PC-3 (cell line): ENCODE measurements at regions not wholly inside any gene's neighbourhood (a gene's known extent, or its start where the extent isn't known, plus 50 kb on each side); places are given as distances from the start of the nearest gene placed in this dataset.

Source experiments
- ATAC-seq: fragments of 200-7000 bp; cut with Tn5 transposase; 2 replicates; pipeline ENCODE4 v1.9.1; 2020; ENCODE audit warnings: mild to moderate bottlenecking, moderate library complexity
- BruUV-seq: library from RNA; stranded (reverse); fragments of 400-500 nt; replicated peaks from 2 replicates; lab custom pipeline; 2021; lab: Mats Ljungman, UMichigan
- CTCF ChIA-PET: fragments of 300-600 bp; sonication (Branson Sonifier 250); formaldehyde crosslinking; loops from one replicate; lab custom pipeline; 2022; ENCODE audit warnings: antibody characterized with exemption; lab: Charles Lee
- POLR2A ChIA-PET: fragments of 300-600 bp; sonication (Branson Sonifier 250); formaldehyde crosslinking; loops from one replicate; lab custom pipeline; 2022; ENCODE audit warnings: antibody characterized with exemption; ENCODE audit not compliant: unreplicated experiment; lab: Charles Lee
- DNase-seq: peaks from one replicate; pipeline ENCODE4 v3.0.0-alpha.2; 2015
- H2AFZ ChIP-seq: fragments of 300-600 bp; sonication (generic); 2 replicates; pipeline ENCODE4 v1.6.0; 2016; ENCODE audit warnings: antibody characterized with exemption, low read length
- H3F3A ChIP-seq: fragments of 300-600 bp; sonication (generic); one replicate; pipeline ENCODE4 v1.6.0; 2017; ENCODE audit warnings: antibody characterized with exemption, low read length, control low read depth, mild to moderate bottlenecking; ENCODE audit not compliant: unreplicated experiment
- H3K27ac ChIP-seq: fragments of 300-600 bp; sonication (generic); 2 replicates; pipeline ENCODE4 v1.5.1; 2016; ENCODE audit warnings: mild to moderate bottlenecking, low read length
- H3K27me3 ChIP-seq: fragments of 300-600 bp; sonication (generic); 2 replicates; pipeline ENCODE4 v1.6.1; 2016; ENCODE audit warnings: low read length, mixed read lengths
- H3K36me3 ChIP-seq: fragments of 300-600 bp; sonication (generic); 2 replicates; pipeline ENCODE4 v1.6.1; 2016; ENCODE audit warnings: low read depth, mixed run types, low read length, mixed read lengths
- H3K4me1 ChIP-seq: fragments of 300-600 bp; sonication (generic); 2 replicates; pipeline ENCODE4 v1.5.1; 2016; ENCODE audit warnings: low read length; ENCODE audit not compliant: insufficient read depth
- H3K4me2 ChIP-seq: fragments of 300-600 bp; sonication (generic); 2 replicates; pipeline ENCODE4 v1.6.0; 2016; ENCODE audit warnings: low read length
- H3K4me3 ChIP-seq: fragments of 300-600 bp; sonication (generic); 2 replicates; pipeline ENCODE4 v1.5.1; 2016; ENCODE audit warnings: mild to moderate bottlenecking, low read length, mixed read lengths
- H3K79me2 ChIP-seq: fragments of 300-600 bp; sonication (generic); 2 replicates; pipeline ENCODE4 v1.6.1; 2017; ENCODE audit warnings: low read length, mixed read lengths
- H3K9ac ChIP-seq: fragments of 300-600 bp; sonication (generic); 2 replicates; pipeline ENCODE4 v1.6.0; 2016; ENCODE audit warnings: mild to moderate bottlenecking, low read length
- H3K9me2 ChIP-seq: fragments of 300-600 bp; sonication (generic); replicated peaks from 2 replicates; pipeline ENCODE4 v1.6.1; 2016; ENCODE audit warnings: mixed run types, low read length, mixed read lengths
- H3K9me3 ChIP-seq: fragments of 300-600 bp; sonication (generic); 2 replicates; pipeline ENCODE4 v1.6.1; 2016; ENCODE audit warnings: low read length, mixed read lengths
- H4K20me1 ChIP-seq: fragments of 300-600 bp; sonication (generic); 2 replicates; pipeline ENCODE4 v1.6.1; 2016; ENCODE audit warnings: low read length, mixed read lengths
- EZH2 ChIP-seq: fragments of 300-600 bp; sonication (generic); IDR thresholded peaks from one replicate; pipeline ENCODE4 v1.6.1; 2017; ENCODE audit warnings: antibody characterized with exemption, mild to moderate bottlenecking, low read length; ENCODE audit not compliant: unreplicated experiment
- EZH2phosphoT487 ChIP-seq: fragments of 300-600 bp; sonication (generic); IDR thresholded peaks from 2 replicates; pipeline ENCODE4 v1.6.1; 2018; ENCODE audit warnings: mild to moderate bottlenecking, antibody characterized with exemption, low read length, borderline replicate concordance
- intact Hi-C: fragments of 100-400 bp; cut with micrococcal nuclease; formaldehyde crosslinking; loops from 2 replicates; pipeline ENCODE4 v1.9.0; 2023
- TF ChIP-seq, protein P1 (sequence below): fragments of 300-600 bp; sonication (generic); conservative IDR thresholded peaks from 2 replicates; pipeline ENCODE4 v1.5.1; 2017; ENCODE audit warnings: antibody characterized with exemption, low read depth, mild to moderate bottlenecking, low read length

DNA sequence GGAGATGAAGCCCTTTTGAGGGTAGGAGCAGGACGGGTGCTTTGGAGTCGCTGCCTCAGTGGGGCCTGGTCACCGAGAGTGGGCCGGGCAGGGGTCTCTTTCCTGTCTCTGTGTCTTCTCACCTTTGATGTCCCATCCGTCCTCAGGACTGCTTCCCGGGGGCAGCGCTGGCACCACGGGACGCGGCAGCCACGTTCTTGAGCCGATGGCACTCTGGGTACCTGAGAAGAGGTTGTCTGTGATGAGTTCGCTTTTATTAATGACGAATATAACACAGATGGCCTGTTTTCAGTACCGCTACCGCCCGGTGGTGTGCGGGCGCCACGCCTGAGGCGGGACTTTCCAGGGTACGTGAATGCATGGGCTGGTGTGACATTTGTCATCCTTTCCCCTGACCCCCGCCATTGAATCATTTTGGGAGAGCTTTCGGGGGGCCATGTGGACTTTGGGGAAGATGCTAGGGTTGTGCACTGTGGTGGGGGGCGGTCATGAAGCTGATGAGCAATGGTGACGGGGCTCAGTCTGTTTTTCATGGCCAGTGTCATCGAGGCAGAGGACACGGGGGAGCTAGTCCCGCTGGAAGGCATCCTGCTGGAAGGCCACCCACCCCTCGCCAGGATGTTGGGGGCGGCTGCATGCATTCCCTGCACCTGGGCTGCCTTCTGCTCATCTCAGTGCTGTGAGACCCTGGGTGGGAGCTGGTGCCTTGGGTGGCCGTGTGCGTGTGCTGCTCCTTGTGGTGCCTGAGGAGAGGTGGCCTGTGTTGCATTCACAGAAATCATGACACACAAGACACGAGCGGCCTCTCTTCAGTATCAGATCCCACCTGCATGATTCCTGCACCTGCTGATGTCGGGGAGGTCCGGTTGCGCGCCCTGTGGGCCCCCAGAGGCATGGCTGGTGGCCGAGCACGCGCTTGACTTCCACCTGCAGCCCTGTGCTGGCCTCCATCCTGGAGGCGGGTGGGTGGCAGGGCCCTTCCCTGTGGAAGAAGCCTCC is 162.5 kb upstream of the RTL1 start:
- no peak for ATAC-seq
- TF ChIP-seq, protein P1, sequence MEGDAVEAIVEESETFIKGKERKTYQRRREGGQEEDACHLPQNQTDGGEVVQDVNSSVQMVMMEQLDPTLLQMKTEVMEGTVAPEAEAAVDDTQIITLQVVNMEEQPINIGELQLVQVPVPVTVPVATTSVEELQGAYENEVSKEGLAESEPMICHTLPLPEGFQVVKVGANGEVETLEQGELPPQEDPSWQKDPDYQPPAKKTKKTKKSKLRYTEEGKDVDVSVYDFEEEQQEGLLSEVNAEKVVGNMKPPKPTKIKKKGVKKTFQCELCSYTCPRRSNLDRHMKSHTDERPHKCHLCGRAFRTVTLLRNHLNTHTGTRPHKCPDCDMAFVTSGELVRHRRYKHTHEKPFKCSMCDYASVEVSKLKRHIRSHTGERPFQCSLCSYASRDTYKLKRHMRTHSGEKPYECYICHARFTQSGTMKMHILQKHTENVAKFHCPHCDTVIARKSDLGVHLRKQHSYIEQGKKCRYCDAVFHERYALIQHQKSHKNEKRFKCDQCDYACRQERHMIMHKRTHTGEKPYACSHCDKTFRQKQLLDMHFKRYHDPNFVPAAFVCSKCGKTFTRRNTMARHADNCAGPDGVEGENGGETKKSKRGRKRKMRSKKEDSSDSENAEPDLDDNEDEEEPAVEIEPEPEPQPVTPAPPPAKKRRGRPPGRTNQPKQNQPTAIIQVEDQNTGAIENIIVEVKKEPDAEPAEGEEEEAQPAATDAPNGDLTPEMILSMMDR, result no peak
- Histone ChIP-seq H3K9me3 (no peaks in the 10 kb centered on the region), H3K27me3 (no peaks in the 10 kb centered on the region), H3K36me3 (no peaks in the 10 kb centered on the region), H3F3A (no peaks in the 10 kb centered on the region), H2AFZ (no peak overlapping the region), H3K27ac (no peak overlapping the region), H3K9ac (no peak overlapping the region), H3K9me2 (no peaks in the 10 kb centered on the region), H4K20me1 (no peaks in the 10 kb centered on the region), H3K79me2 (no peaks in the 10 kb centered on the region), H3K4me3 (no peak overlapping the region), H3K4me1 (no peaks in the 10 kb centered on the region), H3K4me2 (no peak overlapping the region)
- no TSS peak for BruUV-seq
- POLR2A ChIA-PET, result no interaction called here
- CTCF ChIA-PET, result no interaction called here
- DNase-seq, result no peak
- intact Hi-C loops, result no loop called here

DNA sequence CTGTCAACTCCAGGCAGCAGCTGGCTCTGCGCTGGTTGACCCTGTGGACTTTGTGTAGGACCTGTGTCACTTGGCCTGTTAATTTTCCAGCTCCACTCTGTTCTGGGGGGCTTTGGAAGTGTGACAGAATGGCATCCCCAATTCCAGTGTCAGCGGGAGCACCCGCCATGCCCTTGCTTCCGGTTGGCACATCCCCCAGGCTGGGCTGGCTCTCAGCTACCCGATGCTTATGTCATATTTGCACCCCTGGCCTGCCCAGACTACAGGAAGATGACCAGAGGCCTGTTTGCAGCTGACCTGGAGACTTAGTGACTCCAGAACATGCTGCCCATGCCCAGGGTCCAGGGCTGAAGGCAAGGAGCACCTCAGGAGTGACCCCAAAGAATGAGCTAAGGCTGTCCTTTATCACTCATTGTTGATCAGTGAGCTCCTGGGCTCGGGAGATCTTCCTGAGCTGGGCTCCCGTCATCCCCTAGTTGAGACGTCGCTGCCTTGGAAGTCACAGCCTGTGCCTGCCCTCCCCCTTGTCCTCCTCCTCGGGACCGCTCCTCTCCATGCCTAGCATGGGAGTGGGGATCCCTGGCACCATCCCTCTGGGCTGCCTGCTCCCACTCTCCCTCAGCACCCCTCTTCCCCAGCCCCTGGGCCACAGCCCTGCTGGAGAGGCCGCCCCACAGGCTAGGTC is 163.4 kb upstream of the RTL1 start:
- TF ChIP-seq EZH2 (no peak), EZH2phosphoT487 (no peak)
- TF ChIP-seq, protein P1, result no peak
- CTCF ChIA-PET, result no interaction called here
- no TSS peak for BruUV-seq

More for the DNA sequence above, 163.4 kb upstream of the RTL1 start:
- Histone ChIP-seq H3K4me1 (peaks cover under 1% of the 10 kb centered on the region), H4K20me1 (no peaks in the 10 kb centered on the region), H3K27me3 (no peaks in the 10 kb centered on the region), H3K4me3 (no peak overlapping the region), H3K79me2 (no peaks in the 10 kb centered on the region), H2AFZ (no peak overlapping the region), H3K9ac (no peak overlapping the region), H3K4me2 (no peak overlapping the region), H3K9me2 (no peaks in the 10 kb centered on the region), H3F3A (no peaks in the 10 kb centered on the region), H3K36me3 (no peaks in the 10 kb centered on the region), H3K9me3 (no peaks in the 10 kb centered on the region), H3K27ac (no peak overlapping the region)
- no peak for DNase-seq
- ATAC-seq, result no peak
- intact Hi-C loops, result no loop called here
- POLR2A ChIA-PET, result no interaction called here
